Endometrium (tissue), 2 donors: ENCODE measurements at regions not wholly inside any gene's neighbourhood (a gene's known extent, or its start where the extent isn't known, plus 50 kb on each side); places are given as distances from the start of the nearest gene placed in this dataset.

Experiments used
- FAIRE-seq: peaks from 2 replicates; lab custom pipeline; 2012; peaks lifted over from hg19 to GRCh38; lab: Jason Lieb, UNC
- donor health status: control.
- donor health status: control.

GRCh38 chr4:179465131-179465797, 2023.0 kb upstream of the AGA start:
- FAIRE-seq = no peak

- FAIRE-seq = no peak
These were observed 2025.6 kb upstream of the AGA start for GRCh38 chr4:179467878-179468277.

GRCh38 chr4:179472164-179472563, 2029.9 kb upstream of the AGA start:
- no peak for FAIRE-seq

- no peak for FAIRE-seq
These were observed 2036.4 kb upstream of the AGA start for GRCh38 chr4:179478608-179479007.

GRCh38 chr4:179485781-179486180, 2043.5 kb upstream of the AGA start:
- no peak for FAIRE-seq

- no peak for FAIRE-seq
These were observed 2044.5 kb upstream of the AGA start for GRCh38 chr4:179486570-179487335.

- FAIRE-seq = no peak
These were observed 2050.2 kb upstream of the AGA start for GRCh38 chr4:179492260-179493080.

- no peak for FAIRE-seq
These were observed 2061.7 kb upstream of the AGA start for GRCh38 chr4:179503976-179504375.

GRCh38 chr4:179509489-179509888, 2067.3 kb upstream of the AGA start:
- no peak for FAIRE-seq

GRCh38 chr4:179521952-179522351, 2079.7 kb upstream of the AGA start:
- FAIRE-seq = no peak

GRCh38 chr4:179530958-179531357, 2088.7 kb upstream of the AGA start:
- FAIRE-seq = no peak

- FAIRE-seq = no peak
These were observed 2094.5 kb upstream of the AGA start for GRCh38 chr4:179536694-179537093.

- FAIRE-seq = no peak
These were observed 2097.4 kb upstream of the AGA start for GRCh38 chr4:179539641-179540040.

- FAIRE-seq = no peak
These were observed 2101.5 kb upstream of the AGA start for GRCh38 chr4:179543771-179544170.

- FAIRE-seq = no peak
These were observed 2102.3 kb upstream of the AGA start for GRCh38 chr4:179544496-179544895.

GRCh38 chr4:179552131-179552530, 2109.9 kb upstream of the AGA start:
- FAIRE-seq = no peak

GRCh38 chr4:179563741-179564140, 2121.5 kb upstream of the AGA start:
- no peak for FAIRE-seq

GRCh38 chr4:179569549-179569948, 2127.3 kb upstream of the AGA start:
- FAIRE-seq = no peak

GRCh38 chr4:179582164-179582905, 2140.1 kb upstream of the AGA start:
- no peak for FAIRE-seq

- no peak for FAIRE-seq
These were observed 2141.0 kb upstream of the AGA start for GRCh38 chr4:179583221-179583620.

- no peak for FAIRE-seq
These were observed 2141.9 kb upstream of the AGA start for GRCh38 chr4:179584101-179584500.

- no peak for FAIRE-seq
These were observed 2143.5 kb upstream of the AGA start for GRCh38 chr4:179585761-179586160.
